Activated naive CD8-positive, alpha-beta T cell treated with anti-CD3 and anti-CD28 coated beads, Interleukin-2, amount 50 U/mL, for 24 hours (primary cell): ENCODE measurements at regions not wholly inside any gene's neighbourhood (a gene's known extent, or its start where the extent isn't known, plus 50 kb on each side); places are given as distances from the start of the nearest gene placed in this dataset.
A peak's percentile ranks its signal among the peaks of the same experiment; 100 is the strongest.

Experiments used
- ATAC-seq: fragments of 150-1000 bp; cut with Tn5 transposase; one replicate; pipeline ENCODE4 v1.10.0; 2021
- DNase-seq: peaks from one replicate; pipeline ENCODE4 v3.0.0; 2021
- H3K27ac Mint-ChIP-seq: one replicate; pipeline ENCODE4 v1.8.0; 2021; ENCODE audit warnings: mild to moderate bottlenecking, mixed read lengths
- H3K27me3 Mint-ChIP-seq: one replicate; pipeline ENCODE4 v1.8.0; 2021; ENCODE audit warnings: mixed read lengths
- H3K36me3 Mint-ChIP-seq: one replicate; pipeline ENCODE4 v1.8.0; 2021; ENCODE audit warnings: low read depth, mixed read lengths
- H3K4me1 Mint-ChIP-seq: one replicate; pipeline ENCODE4 v1.8.0; 2021; ENCODE audit warnings: mixed read lengths
- H3K4me3 Mint-ChIP-seq: one replicate; pipeline ENCODE4 v1.8.0; 2021; ENCODE audit warnings: mild to moderate bottlenecking, moderate library complexity, mixed read lengths
- H3K9me3 Mint-ChIP-seq: one replicate; pipeline ENCODE4 v1.8.0; 2021; ENCODE audit warnings: mixed read lengths

- ATAC-seq (no peak), DNase-seq (no peak)
- Mint-ChIP-seq H3K9me3 (peaks cover 9% of the 10 kb centered on the region), H3K4me1 (peaks cover 14% of the 10 kb centered on the region), H3K27me3 (no peaks in the 10 kb centered on the region), H3K27ac (no peak overlapping the region), H3K36me3 (peaks cover 27% of the 10 kb centered on the region), H3K4me3 (no peak overlapping the region)
Observed at GRCh38 chr14:71467361-71467811, 464.8 kb upstream of the RGS6 start.

- no peaks in the 10 kb centered on the region for H3K27me3 Mint-ChIP-seq
- ATAC-seq: no peak
- H3K36me3 Mint-ChIP-seq: peaks cover 21% of the 10 kb centered on the region
- H3K9me3 Mint-ChIP-seq: peaks cover 6% of the 10 kb centered on the region
- no peak for DNase-seq
- no peak overlapping the region for H3K4me3 Mint-ChIP-seq
- H3K27ac Mint-ChIP-seq: peak overlapping the region; percentile 18
- peaks cover 22% of the 10 kb centered on the region for H3K4me1 Mint-ChIP-seq
Observed at GRCh38 chr14:71468701-71469100, 463.5 kb upstream of the RGS6 start.

GRCh38 chr14:71469643-71470335, 462.4 kb upstream of the RGS6 start:
- Mint-ChIP-seq H3K27ac (no peak overlapping the region), H3K36me3 (peaks cover 16% of the 10 kb centered on the region), H3K4me3 (no peak overlapping the region), H3K9me3 (peaks cover 6% of the 10 kb centered on the region), H3K4me1 (peaks cover 32% of the 10 kb centered on the region), H3K27me3 (no peaks in the 10 kb centered on the region)
- ATAC-seq: no peak
- no peak for DNase-seq

- Mint-ChIP-seq H3K9me3 (peaks cover 6% of the 10 kb centered on the region), H3K27me3 (no peaks in the 10 kb centered on the region), H3K4me3 (no peak overlapping the region), H3K36me3 (peaks cover 16% of the 10 kb centered on the region), H3K27ac (peak overlapping the region; percentile 59), H3K4me1 (peaks cover 49% of the 10 kb centered on the region)
- no peak for ATAC-seq
- no peak for DNase-seq
Observed at GRCh38 chr14:71471634-71472355, 460.4 kb upstream of the RGS6 start.

GRCh38 chr14:71472356-71473340, 459.6 kb upstream of the RGS6 start:
- Mint-ChIP-seq H3K36me3 (peaks cover 13% of the 10 kb centered on the region), H3K9me3 (peaks cover 6% of the 10 kb centered on the region), H3K27me3 (no peaks in the 10 kb centered on the region), H3K27ac (peak overlapping the region; percentile 59), H3K4me1 (peaks cover 57% of the 10 kb centered on the region), H3K4me3 (no peak overlapping the region)
- no peak for DNase-seq
- peak; percentile 59 for ATAC-seq

- no peak overlapping the region for H3K4me3 Mint-ChIP-seq
- no peak for DNase-seq
- H3K27me3 Mint-ChIP-seq: no peaks in the 10 kb centered on the region
- ATAC-seq: no peak
- no peaks in the 10 kb centered on the region for H3K9me3 Mint-ChIP-seq
- peaks cover 6% of the 10 kb centered on the region for H3K36me3 Mint-ChIP-seq
- peak overlapping the region; percentile 34 for H3K27ac Mint-ChIP-seq
- peaks cover 69% of the 10 kb centered on the region for H3K4me1 Mint-ChIP-seq
Observed at GRCh38 chr14:71473843-71474242, 458.4 kb upstream of the RGS6 start.

GRCh38 chr14:71474301-71475265, 457.6 kb upstream of the RGS6 start:
- H3K36me3 Mint-ChIP-seq: peaks cover 7% of the 10 kb centered on the region
- ATAC-seq (no peak), DNase-seq (no peak)
- no peak overlapping the region for H3K4me3 Mint-ChIP-seq
- no peak overlapping the region for H3K27ac Mint-ChIP-seq
- H3K27me3 Mint-ChIP-seq: no peaks in the 10 kb centered on the region
- H3K4me1 Mint-ChIP-seq: peaks cover 72% of the 10 kb centered on the region
- H3K9me3 Mint-ChIP-seq: no peaks in the 10 kb centered on the region

GRCh38 chr14:71475916-71476315, 456.3 kb upstream of the RGS6 start:
- DNase-seq: peak; percentile 16
- H3K36me3 Mint-ChIP-seq: peaks cover 8% of the 10 kb centered on the region
- H3K27me3 Mint-ChIP-seq: no peaks in the 10 kb centered on the region
- H3K27ac Mint-ChIP-seq: peak overlapping the region; percentile 86
- H3K9me3 Mint-ChIP-seq: no peaks in the 10 kb centered on the region
- peak; percentile 86 for ATAC-seq
- peaks cover 72% of the 10 kb centered on the region for H3K4me1 Mint-ChIP-seq
- H3K4me3 Mint-ChIP-seq: no peak overlapping the region

GRCh38 chr14:71478542-71478941, 453.7 kb upstream of the RGS6 start:
- ATAC-seq: peak; percentile 75
- H3K27ac Mint-ChIP-seq: peak overlapping the region; percentile 76
- no peak for DNase-seq
- H3K4me3 Mint-ChIP-seq: peak overlapping the region; percentile 40
- no peaks in the 10 kb centered on the region for H3K9me3 Mint-ChIP-seq
- H3K4me1 Mint-ChIP-seq: peaks cover 55% of the 10 kb centered on the region
- no peaks in the 10 kb centered on the region for H3K27me3 Mint-ChIP-seq
- peaks cover 12% of the 10 kb centered on the region for H3K36me3 Mint-ChIP-seq

GRCh38 chr14:71481021-71481654, 451.1 kb upstream of the RGS6 start:
- Mint-ChIP-seq H3K9me3 (no peaks in the 10 kb centered on the region), H3K27ac (no peak overlapping the region), H3K4me3 (no peak overlapping the region), H3K27me3 (no peaks in the 10 kb centered on the region), H3K36me3 (peaks cover 11% of the 10 kb centered on the region), H3K4me1 (peaks cover 33% of the 10 kb centered on the region)
- ATAC-seq (no peak), DNase-seq (no peak)

- no peaks in the 10 kb centered on the region for H3K27me3 Mint-ChIP-seq
- peaks cover 12% of the 10 kb centered on the region for H3K36me3 Mint-ChIP-seq
- DNase-seq (no peak), ATAC-seq (no peak)
- H3K27ac Mint-ChIP-seq: no peak overlapping the region
- H3K9me3 Mint-ChIP-seq: no peaks in the 10 kb centered on the region
- H3K4me3 Mint-ChIP-seq: no peak overlapping the region
- H3K4me1 Mint-ChIP-seq: peaks cover 29% of the 10 kb centered on the region
Observed at GRCh38 chr14:71482671-71483070, 449.6 kb upstream of the RGS6 start.

GRCh38 chr14:71483154-71483553, 449.1 kb upstream of the RGS6 start:
- H3K36me3 Mint-ChIP-seq: peaks cover 12% of the 10 kb centered on the region
- H3K9me3 Mint-ChIP-seq: no peaks in the 10 kb centered on the region
- ATAC-seq (no peak), DNase-seq (no peak)
- peaks cover 28% of the 10 kb centered on the region for H3K4me1 Mint-ChIP-seq
- H3K27me3 Mint-ChIP-seq: no peaks in the 10 kb centered on the region
- no peak overlapping the region for H3K4me3 Mint-ChIP-seq
- no peak overlapping the region for H3K27ac Mint-ChIP-seq

- H3K4me3 Mint-ChIP-seq: no peak overlapping the region
- H3K4me1 Mint-ChIP-seq: peaks cover 18% of the 10 kb centered on the region
- H3K27me3 Mint-ChIP-seq: no peaks in the 10 kb centered on the region
- H3K27ac Mint-ChIP-seq: no peak overlapping the region
- H3K9me3 Mint-ChIP-seq: no peaks in the 10 kb centered on the region
- DNase-seq: no peak
- H3K36me3 Mint-ChIP-seq: peaks cover 15% of the 10 kb centered on the region
- ATAC-seq: no peak
Observed at GRCh38 chr14:71485833-71486232, 446.4 kb upstream of the RGS6 start.
